SKM-1 treated with dmso at 0.1 percent for 144 hours (cell line): ENCODE measurements at regions not wholly inside any gene's neighbourhood (a gene's known extent, or its start where the extent isn't known, plus 50 kb on each side); places are given as distances from the start of the nearest gene placed in this dataset.

Experiments
- DNase-seq: peaks from one replicate; lab custom pipeline; 2025; ENCODE audit not compliant: unreplicated experiment; lab: John Stamatoyannopoulos, UW

DNA sequence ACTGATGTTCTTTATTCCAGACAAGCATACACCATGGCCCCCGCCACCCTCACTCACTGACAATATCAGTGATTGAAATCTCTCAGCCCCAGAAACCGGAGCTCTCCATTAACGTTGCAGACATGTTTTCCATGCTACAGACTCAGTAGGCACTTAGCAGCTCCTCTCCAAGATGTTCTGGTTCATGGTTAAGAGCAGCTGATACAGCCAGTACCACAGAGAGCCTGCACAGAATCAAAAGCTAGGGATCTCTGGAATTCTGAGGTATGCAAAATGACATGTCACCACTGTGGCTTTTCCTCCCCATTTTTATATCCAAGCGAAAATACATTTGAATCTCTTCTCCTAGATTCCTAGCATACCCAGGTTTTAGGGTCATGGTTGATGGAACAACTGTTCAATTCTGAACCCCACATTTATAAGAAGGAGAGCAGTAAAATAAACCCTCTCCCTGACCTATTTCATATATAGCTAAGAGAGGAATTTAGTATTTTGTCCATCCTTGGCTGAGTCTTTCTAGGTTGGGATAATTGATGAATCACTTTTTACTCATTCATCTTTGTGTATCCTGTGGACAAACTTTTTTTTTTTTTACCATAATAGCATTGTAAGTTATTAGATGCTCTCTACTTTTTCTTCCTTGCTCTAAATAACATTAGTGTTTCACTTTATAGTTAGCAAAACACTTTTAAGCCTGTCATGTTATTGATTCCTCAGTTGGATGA lies 488.4 kb upstream of the PIK3C3 start:
- DNase-seq: no peak

DNA sequence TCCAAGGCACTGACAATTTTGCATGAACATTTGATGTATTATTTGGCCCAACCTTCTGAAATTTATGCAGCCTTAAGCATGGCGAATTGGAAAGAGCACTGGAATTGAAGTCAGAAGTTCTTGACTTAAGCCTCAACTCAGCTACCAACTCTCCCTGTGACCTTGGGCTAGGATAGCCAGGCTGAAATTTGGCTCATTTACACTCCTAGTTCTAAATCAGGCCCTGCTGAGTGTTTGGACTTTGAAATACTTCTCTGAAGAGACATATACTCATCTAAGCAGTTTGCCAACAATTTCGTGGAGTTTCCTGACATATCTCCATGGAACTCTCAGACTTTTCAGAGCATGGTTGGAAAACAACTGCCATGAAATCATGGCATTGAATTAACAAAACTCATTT lies 489.6 kb upstream of the PIK3C3 start:
- no peak for DNase-seq

DNA sequence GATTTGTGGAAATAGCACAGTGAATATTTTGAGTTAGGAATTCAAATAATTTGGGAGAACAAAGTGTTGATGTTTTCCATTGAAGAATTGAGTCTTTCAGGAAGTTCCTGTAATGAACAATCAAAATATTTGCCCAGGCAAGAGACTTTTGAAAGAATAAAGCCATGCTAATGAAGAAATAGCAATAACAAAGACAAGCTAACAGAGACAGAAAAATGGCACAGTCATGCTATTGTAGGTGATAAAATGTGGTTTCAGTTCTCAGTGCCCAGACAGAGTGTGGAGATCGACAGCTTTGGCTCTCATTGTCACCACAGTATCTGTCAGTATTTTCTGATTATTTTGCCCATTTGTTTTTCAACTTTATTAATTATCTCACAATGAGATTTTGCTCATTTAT lies 490.8 kb upstream of the PIK3C3 start:
- no peak for DNase-seq

DNA sequence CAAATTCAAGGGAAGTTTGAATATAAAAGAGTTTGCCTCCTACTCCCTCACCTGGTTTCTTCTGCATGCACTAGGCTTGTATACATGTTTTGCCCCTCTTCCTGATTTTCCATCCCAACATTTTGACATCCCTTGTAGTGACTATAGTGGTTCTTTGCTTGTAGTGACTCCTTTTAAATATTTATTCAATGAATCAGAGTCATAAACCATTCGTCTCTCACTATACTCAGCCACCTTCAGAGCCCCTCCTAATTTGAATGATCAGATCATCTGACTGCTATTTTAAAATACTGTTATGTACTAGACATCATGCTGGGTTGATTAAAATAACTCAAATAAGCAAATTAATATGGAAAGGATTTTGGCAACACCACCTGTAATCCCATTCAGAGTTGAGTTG lies 492.1 kb upstream of the PIK3C3 start:
- no peak for DNase-seq

DNA sequence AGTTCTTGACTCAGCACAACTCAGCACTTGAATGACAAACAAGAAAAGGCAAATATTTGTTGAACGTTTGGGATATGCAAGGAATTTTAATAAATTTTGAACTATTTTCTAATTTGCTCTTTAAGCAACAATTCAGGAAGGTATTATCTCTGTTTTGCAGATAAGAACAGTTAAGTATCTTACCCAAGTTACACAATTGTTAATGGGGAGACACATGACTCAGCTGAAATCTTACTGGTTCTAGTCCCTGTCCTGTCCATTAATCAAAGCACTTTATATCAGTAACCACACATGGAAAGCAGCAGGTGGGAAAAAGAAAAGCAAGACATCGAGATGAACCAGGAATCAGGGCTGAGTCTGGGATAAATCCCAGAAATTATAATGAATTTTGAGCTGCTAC lies 493.9 kb upstream of the PIK3C3 start:
- no peak for DNase-seq

DNA sequence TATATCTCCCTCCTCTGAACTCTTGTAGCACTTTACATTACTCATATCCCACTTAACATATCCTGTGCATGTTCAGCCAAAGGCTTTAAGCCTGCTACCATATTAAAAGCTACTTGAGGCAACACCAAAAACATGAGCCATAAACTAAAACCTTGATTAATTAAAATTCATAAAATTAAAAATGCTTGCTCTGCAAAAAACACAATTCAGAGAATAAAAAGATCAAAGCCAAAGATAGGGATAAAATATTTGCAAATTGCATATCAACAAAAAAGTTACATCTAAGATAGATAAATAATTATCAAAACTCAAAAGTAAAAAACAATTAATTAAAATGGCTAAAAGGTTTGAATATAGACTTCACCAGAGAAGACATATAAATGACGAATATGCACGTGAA lies 495.4 kb upstream of the PIK3C3 start:
- no peak for DNase-seq

DNA sequence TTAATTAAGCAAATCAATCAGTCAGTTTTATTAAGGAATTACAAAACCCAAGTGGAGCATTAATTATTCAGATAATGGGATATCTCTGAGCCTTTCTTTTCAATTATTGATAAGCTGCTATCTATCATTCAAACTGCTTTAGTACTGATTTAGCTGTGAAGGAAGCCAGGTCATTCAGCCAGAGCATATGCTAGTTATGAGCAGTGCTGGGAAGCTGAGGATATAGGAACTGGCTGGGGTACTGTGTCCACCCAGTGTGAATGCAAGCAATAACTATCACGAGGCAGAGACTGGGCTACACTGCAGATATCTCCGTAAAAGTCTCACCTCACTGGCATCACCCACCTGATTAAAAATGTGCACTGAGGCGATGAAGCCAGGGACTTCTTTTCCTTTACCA lies 496.7 kb upstream of the PIK3C3 start:
- DNase-seq: no peak

DNA sequence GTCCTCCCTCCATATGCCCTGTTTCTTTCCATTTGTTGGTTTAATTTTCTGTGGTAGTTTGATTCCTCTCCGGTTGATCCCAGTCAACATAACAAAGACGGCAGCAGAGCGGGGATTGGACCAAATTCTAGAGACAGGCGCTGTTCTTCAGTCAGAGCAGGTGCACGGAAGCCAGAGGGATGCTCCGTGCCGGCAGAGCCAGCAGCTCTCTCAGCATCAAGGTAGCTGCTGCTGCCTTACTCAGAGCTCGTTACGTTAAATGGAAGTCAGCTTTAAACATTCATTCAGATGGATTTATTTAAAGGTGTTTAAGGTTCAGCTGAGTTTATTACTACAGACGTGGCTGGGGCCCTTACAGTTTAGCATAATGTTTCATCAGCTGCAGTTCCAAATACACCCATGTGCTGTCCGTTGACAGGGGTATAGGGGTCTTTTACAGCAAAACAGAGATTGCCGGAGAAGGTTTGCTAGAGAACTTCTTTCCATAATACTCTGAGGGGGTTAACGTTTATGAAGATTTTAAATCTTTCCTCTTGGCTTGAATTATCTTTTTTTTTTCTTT lies 497.2 kb upstream of the PIK3C3 start:
- DNase-seq: no peak

DNA sequence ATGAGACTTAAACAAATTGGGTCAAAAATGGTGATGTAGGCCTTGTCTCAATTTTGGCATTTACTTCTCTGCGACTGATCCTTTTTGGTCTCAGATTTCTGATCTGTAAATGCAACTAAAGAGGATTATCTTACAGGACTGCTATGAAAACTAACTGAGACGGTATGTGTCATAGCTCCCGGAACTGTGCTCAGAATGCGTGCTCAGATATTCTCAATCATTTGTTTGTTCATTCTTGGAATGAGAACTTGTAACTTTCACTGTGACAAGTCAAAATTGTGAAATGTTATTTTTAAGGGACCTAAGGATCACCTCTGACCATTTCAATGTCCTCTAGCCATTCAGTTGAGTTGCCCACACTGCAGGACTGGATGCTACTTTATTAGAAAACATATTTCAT lies 498.2 kb upstream of the PIK3C3 start:
- no peak for DNase-seq

DNA sequence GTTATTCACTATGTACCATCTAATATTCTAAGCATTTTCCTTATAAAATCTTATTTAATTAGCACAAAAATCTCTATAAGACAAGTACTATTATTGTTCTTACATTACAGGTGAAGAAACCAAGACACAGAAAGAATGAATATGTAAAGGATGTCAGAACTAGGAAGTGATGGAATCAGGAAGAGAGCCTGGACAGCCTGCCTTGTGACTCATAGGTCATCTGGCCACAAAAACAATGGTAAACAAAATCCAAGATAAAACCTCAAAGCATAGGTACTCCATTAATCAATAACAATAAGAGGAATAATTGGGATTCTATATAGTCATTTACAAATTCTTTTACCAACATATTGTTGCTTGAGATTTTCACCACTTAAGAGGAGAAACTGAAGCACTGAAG lies 505.4 kb upstream of the PIK3C3 start:
- DNase-seq: no peak

DNA sequence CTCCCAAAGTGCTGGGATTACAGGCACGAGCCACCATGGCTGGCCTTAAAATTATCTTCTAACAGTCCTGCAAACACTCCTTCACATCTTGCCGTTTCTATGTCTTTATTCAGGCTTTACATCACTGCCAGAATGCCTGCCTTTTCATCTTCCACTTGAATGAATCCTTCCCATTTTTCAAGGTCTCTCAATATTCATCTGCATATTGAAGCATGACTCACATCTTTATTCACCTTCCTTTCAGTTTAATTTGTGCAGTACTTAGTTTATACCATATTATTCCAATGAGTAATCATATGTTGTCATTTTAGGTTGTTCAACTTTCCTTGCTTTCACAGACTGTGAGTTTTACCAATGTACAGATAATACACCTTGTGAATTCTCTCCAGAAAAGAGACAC lies 510.1 kb upstream of the PIK3C3 start:
- DNase-seq: no peak

DNA sequence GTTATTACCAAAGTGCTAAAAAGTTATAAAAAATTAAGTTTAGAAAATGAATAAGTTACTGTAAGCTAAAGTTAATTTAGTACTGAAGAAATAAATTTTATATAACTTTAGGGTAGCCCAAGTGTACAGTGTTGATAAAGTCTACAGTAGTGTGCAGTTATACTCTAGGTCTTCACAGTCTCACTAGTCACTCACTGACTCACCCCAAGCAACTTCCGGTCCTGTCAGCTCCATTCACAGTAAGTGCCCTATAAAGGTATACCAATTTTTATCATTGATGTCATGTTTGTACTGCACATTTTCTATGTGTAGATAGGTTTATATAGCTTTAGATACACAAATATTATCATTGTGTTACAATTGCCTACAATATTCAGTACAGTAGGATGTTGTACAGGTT lies 518.3 kb upstream of the PIK3C3 start:
- DNase-seq: no peak

DNA sequence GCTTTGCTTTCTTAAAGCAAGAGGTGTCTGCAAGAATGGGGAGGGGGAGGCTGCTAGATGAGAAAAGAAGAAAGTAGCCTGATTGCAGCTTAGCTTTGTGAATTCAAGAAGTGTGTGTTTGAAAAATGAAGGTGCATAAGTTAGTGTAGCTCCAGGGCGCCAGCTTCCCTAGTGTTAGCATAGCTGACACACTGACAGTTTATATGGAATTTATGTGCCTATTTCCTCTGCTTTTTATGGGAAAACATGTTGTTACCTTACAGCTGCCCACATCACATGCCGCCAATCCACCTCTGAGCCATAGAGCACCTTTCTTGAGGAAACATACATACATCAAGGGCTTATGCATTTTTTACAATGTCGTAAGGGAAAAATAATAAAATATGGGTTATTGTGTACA lies 536.4 kb upstream of the PIK3C3 start:
- no peak for DNase-seq

DNA sequence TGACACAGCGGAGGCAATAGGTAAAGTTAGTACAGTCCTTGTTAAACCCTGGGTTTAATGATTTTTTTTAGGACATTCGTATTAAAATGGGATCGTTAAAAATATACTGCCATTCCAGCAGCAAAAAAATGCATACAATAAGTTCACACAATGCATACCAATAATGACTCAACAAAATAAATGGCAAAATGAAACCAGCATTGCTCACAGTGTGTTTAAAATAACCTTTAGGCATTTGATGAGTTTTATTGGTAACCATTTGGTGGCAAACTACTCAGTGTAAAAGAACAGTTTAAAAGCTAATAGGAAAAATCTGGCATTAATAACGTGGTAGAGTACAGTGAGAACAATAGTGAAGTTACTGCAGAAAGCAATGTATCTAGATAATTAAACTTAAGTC lies 539.0 kb upstream of the PIK3C3 start:
- no peak for DNase-seq

DNA sequence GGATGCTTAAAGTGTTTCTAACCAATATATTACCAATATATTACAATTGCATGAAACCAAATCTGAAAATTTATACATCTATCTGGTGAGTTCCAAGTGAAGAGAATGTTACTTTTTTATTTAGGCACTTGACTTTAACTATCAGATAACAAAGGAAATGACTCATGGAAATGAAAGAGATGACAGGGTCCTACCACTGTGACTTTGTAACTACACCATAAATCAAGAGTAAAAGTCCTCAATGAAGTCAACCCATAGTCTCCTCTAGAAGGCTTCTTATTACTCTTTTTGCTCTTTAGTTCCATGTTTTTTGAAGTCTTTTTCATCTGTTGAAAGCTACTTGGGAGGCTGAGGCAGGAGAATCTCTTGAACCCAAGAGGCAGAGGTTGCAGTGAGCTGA lies 545.0 kb upstream of the PIK3C3 start:
- no peak for DNase-seq

DNA sequence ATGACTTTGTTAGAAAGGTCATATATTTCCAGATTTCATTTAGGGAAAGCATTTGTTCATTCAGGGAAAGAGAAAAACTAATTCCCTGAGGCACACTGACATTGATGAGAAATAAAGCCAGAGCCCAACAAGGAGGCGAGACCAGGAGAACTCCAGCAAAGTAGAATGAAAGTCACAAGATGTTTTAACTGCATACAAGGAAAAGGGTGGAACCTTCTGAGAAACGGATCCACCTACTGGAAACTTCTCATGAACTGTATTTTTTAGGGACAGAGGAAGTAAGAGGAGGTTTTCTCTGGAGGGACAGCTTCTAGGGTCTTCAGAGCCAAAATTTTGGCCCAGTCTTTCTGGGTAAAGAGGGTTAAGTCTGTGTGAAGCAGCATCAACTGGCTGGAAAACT lies 548.2 kb upstream of the PIK3C3 start:
- no peak for DNase-seq

DNA sequence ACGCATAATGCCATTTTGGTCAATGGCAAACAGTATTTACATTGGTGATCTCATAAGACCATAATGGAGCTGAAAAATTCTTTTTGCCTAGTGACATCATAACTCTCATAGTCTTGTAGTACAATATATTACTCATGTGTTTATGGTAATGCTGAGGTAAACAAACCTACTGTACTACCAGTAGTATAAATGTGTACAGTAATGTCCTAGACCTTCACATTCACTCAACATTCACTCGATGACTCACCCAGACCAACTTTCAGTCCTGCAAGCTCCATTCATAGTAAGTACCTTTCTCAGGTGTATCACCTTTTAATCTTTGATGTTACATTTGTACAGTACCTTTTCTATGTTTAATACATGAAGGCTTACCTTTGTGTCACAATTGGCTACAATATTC lies 558.2 kb upstream of the PIK3C3 start:
- no peak for DNase-seq

DNA sequence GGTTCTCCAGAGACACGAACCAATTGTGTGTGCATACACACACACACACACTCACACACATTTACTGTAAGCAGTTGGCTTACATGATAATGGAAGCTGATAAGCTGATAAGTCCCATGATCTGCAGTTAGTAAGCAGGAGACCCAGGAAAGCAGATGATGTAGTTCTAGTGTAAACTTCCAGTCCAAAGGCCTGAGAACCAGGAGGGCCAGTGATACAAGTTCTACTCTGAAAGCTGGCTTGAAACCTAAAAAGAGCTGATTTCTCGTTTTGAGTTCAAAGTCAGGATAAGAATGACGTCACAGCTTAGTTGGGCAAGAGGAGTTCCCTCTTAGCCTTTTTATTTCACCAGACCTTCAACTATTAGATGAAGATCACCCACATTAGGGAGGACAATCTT lies 558.8 kb upstream of the PIK3C3 start:
- peak; percentile 22 for DNase-seq

DNA sequence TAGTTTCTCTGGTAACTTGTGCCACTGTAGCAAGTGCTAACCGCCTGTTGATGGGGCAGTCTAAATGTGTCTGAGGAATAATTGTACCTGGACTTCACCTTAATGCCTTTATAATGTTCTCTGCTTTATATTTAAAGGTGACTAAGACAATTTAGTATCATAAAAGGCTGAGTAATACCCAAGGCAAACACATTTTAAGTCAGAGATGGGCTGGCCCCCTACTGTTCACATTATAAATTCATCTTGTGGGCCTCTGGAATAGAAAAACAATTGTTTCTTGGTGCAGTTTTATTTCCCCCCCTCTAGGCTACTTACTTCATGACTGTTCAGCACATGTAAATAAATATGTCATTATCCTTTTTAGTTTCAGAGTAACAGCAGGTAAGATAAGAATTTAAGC lies 559.3 kb upstream of the PIK3C3 start:
- no peak for DNase-seq

DNA sequence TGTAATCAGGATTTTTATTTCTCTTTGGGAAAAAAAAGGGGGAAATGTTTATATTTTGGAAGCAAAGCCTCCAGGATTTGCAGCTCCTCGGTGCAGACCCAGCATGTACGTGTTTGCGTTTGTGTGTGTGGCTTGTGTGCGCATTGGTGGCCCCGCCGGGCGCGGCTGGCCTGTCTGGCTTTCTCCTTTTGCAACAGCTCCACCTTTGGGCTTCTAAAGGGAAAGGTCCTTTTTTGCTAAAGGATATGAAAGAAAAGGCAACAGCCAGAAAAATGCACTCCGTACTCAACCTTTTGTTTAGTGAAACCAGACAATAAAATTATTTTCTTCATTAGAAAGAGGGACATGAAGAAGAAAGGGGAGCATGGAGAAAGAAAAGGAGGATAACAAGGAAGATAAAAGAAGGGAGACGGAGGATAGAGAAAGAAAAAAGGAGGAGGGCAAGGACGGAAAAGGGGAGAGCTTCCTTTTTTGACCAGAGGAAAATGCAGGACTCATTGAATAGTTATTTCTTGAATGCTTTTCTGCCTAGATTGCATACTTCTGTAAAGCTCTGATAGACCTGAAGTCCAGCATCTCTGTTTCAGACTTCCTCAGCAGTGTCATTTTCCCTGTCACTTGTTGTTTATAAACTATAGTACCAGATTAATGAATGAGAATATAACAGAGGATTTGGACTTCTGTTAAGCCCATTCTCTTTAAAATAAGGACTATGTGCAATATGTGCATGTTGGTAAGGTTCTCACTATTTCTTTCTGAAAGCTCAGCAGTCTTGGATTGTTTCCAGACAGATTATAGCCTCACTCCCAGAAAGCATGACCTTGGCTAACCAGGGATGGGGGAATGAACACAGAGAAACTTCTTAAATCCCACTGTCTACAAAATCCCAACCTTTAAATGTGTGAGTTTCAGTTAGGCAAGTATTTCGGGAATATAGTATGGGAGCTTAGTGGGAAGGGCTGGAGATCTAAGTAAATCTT lies 563.1 kb upstream of the PIK3C3 start:
- DNase-seq: peak; percentile 40

DNA sequence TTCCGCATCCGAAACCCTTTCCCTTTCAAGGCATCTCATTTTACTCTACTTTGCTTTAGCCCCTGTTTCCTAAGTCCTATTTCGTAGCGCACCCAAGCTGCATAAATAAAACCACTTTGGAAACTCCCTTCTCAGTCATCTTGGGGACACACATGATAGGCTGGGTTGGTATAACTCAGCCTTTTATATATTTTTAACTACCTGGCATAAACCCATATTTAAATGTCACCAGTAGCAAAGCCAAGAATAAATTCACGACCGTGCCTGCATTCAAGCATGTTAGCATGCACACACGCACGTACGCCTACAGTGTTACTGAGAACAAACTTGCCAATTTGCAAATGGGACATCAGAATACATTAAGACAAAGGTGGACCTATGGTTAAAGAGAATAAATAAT lies 564.7 kb upstream of the PIK3C3 start:
- DNase-seq: peak; percentile 22

DNA sequence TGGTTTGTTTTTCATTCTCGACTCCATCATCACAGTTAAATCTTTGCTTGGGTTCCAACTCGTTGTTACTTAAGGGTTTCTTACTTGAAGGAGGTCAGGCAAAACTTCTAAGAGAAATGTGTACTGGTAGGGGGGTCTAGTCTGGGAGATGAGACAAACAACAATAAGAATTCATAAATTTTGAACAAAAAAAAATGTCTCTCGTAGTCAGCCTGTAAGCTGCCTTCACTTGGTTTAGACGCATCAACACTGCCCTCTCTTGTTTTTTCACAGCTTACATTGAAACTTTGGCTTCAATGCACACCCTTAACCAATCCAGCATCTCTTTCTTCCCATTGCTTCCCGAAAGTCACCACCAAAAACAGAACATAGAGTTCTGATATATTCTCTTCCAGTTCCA lies 576.4 kb upstream of the PIK3C3 start:
- DNase-seq: no peak
